Lower leg skin (tissue), 3 donors: ENCODE measurements at regions not wholly inside any gene's neighbourhood (a gene's known extent, or its start where the extent isn't known, plus 50 kb on each side); places are given as distances from the start of the nearest gene placed in this dataset.

Experiments used
- POLR2A ChIP-seq, 2 donors: fragments of 450-650 bp; IDR thresholded peaks; one replicate each; pipeline ENCODE4 v1.6.1; 2016 to 2017; ENCODE audit warnings: antibody characterized with exemption in 2 of 2, mild to moderate bottlenecking in 1 of 2, moderate library complexity in 1 of 2
- TF ChIP-seq, protein P1 (sequence below), 3 donors: fragments of 450-650 bp; IDR thresholded peaks; one replicate each; pipeline ENCODE4 v1.5.1; 2016; ENCODE audit warnings: antibody characterized with exemption in 3 of 3, mild to moderate bottlenecking in 3 of 3, moderate library complexity in 2 of 3

DNA sequence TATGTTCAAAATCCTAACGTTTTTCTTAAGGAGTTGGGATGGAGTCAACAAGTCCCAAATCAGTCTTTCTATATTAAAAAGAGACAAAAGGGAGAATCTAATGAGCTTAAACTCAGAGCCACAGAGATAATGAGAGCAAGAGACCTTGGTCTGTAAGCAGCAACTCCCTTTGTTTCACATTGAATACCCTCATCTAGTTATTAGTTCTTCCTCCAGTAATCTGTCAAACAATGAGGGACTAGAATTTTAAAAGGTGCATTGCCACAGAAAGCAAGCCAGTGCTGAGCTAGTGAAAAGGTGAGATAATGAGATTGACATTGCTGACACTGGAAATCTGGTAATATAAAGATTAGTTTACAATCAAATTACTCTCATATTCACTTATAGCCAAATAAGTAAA is 718.6 kb downstream of the DACH1 start:
- TF ChIP-seq, protein P1, sequence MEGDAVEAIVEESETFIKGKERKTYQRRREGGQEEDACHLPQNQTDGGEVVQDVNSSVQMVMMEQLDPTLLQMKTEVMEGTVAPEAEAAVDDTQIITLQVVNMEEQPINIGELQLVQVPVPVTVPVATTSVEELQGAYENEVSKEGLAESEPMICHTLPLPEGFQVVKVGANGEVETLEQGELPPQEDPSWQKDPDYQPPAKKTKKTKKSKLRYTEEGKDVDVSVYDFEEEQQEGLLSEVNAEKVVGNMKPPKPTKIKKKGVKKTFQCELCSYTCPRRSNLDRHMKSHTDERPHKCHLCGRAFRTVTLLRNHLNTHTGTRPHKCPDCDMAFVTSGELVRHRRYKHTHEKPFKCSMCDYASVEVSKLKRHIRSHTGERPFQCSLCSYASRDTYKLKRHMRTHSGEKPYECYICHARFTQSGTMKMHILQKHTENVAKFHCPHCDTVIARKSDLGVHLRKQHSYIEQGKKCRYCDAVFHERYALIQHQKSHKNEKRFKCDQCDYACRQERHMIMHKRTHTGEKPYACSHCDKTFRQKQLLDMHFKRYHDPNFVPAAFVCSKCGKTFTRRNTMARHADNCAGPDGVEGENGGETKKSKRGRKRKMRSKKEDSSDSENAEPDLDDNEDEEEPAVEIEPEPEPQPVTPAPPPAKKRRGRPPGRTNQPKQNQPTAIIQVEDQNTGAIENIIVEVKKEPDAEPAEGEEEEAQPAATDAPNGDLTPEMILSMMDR (IDR thresholded peaks at IDR 0.05): no peak
- TF ChIP-seq POLR2A (IDR thresholded peaks at IDR 0.05): no peak
